SK-N-SH (cell line): ENCODE measurements at regions not wholly inside any gene's neighbourhood (a gene's known extent, or its start where the extent isn't known, plus 50 kb on each side); places are given as distances from the start of the nearest gene placed in this dataset.

Source experiments
- CTCF ChIA-PET: fragments of 300-600, 350-600 bp; formaldehyde crosslinking; extraction: SDS; loops from one replicate; lab custom pipeline; 2021; lab: Yijun Ruan, JAX
- POLR2A ChIA-PET: fragments of 350-600 bp; sonication (Branson Sonifier 250); formaldehyde crosslinking; extraction: SDS; loops from one replicate; lab custom pipeline; 2020; ENCODE audit warnings: antibody characterized with exemption, inconsistent platforms; lab: Yijun Ruan, JAX
- DNase-seq: peaks from one replicate; pipeline ENCODE4 v3.0.0; 2012
- H2AFZ ChIP-seq: fragments of 200-600 bp; sonication (generic); 2 replicates; pipeline ENCODE4 v1.8.1; 2016; ENCODE audit warnings: antibody characterized with exemption, mild to moderate bottlenecking, low read depth
- H3F3A ChIP-seq: fragments of 200-600 bp; sonication (generic); replicated peaks from 2 replicates; pipeline ENCODE3; 2016; ENCODE audit warnings: antibody characterized with exemption, mild to moderate bottlenecking; ENCODE audit not compliant: insufficient read depth
- H3K27ac ChIP-seq, 2 experiments: fragments of 200-500 bp in 1 of 2; fragments of 200-600 bp in 1 of 2; sonication (Bioruptor generic) in 1 of 2; sonication (generic), shearing (Covaris generic) in 1 of 2; 2 replicates each; pipeline versions ENCODE4 v1.5.1 to v1.6.1; 2014 to 2016; ENCODE audit warnings: low read depth in 2 of 2, inconsistent platforms in 1 of 2, low read length in 1 of 2, mild to moderate bottlenecking in 1 of 2, mixed read lengths in 1 of 2
- H3K27me3 ChIP-seq: fragments of 200-600 bp; sonication (generic), shearing (Covaris generic); 2 replicates; pipeline ENCODE4 v1.6.1; 2016; ENCODE audit warnings: mixed run types; ENCODE audit not compliant: insufficient read depth
- H3K36me3 ChIP-seq, 2 experiments: fragments of 200-500 bp in 1 of 2; fragments of 200-600 bp in 1 of 2; sonication (Bioruptor generic) in 1 of 2; sonication (generic) in 1 of 2; replicated peaks in 1 of 2; 2 replicates each; pipeline versions ENCODE3 to v1.5.1; 2014 to 2016; ENCODE audit warnings: low read length in 1 of 2, mild to moderate bottlenecking in 1 of 2; ENCODE audit not compliant: insufficient read depth in 2 of 2, control insufficient read depth in 1 of 2
- H3K4me1 ChIP-seq, 2 experiments: fragments of 200-500 bp in 1 of 2; fragments of 200-600 bp in 1 of 2; sonication (Bioruptor generic) in 1 of 2; sonication (generic), shearing (Covaris generic) in 1 of 2; 2 replicates each; pipeline versions ENCODE4 v1.5.1 to v1.6.1; 2014 to 2016; ENCODE audit warnings: low read depth in 1 of 2, low read length in 1 of 2, mixed run types in 1 of 2; ENCODE audit not compliant: insufficient read depth in 2 of 2, control insufficient read depth in 1 of 2
- H3K4me2 ChIP-seq: fragments of 200-600 bp; sonication (generic), shearing (Covaris generic); 2 replicates; pipeline ENCODE4 v1.6.1; 2017; ENCODE audit warnings: mixed run types
- H3K4me3 ChIP-seq, 2 experiments: fragments of 200-500 bp in 1 of 2; fragments of 200-600 bp in 1 of 2; sonication (Bioruptor generic) in 1 of 2; sonication (generic), shearing (Covaris generic) in 1 of 2; 2 replicates each; pipeline versions ENCODE4 v1.5.1 to v1.8.1; 2014 to 2016; ENCODE audit warnings: low read depth in 2 of 2, inconsistent platforms in 1 of 2, low read length in 1 of 2, mild to moderate bottlenecking in 1 of 2, mixed read lengths in 1 of 2, moderate library complexity in 1 of 2
- H3K79me2 ChIP-seq: fragments of 200-600 bp; sonication (generic); 2 replicates; pipeline ENCODE4 v1.8.1; 2017; ENCODE audit warnings: mild to moderate bottlenecking; ENCODE audit not compliant: insufficient read depth
- H3K9ac ChIP-seq: fragments of 200-600 bp; sonication (generic); 2 replicates; pipeline ENCODE4 v1.6.1; 2017; ENCODE audit warnings: mixed run types
- H3K9me2 ChIP-seq: fragments of 200-600 bp; sonication (generic); 2 replicates; pipeline ENCODE4 v1.6.1; 2017; ENCODE audit warnings: mixed run types
- H3K9me3 ChIP-seq: fragments of 200-600 bp; sonication (generic); 2 replicates; pipeline ENCODE4 v1.6.1; 2017; ENCODE audit warnings: mixed run types, mild to moderate bottlenecking, moderate library complexity
- H4K20me1 ChIP-seq: fragments of 200-600 bp; sonication (generic); 2 replicates; pipeline ENCODE4 v1.6.1; 2017; ENCODE audit warnings: mild to moderate bottlenecking, mixed run types; ENCODE audit not compliant: insufficient read depth
- FOXM1 ChIP-seq: IDR thresholded peaks from 2 replicates; pipeline ENCODE4 v1.4.0; 2012; ENCODE audit warnings: low read depth, mild to moderate bottlenecking
- JUND ChIP-seq: IDR thresholded peaks from 2 replicates; pipeline ENCODE4 v1.4.0; 2012
- MEF2A ChIP-seq: IDR thresholded peaks from 2 replicates; pipeline ENCODE4 v1.4.0; 2012; ENCODE audit warnings: low read depth, borderline replicate concordance
- NFIC ChIP-seq: IDR thresholded peaks from 2 replicates; pipeline ENCODE4 v1.4.0; 2012; ENCODE audit warnings: borderline replicate concordance
- RAD21 ChIP-seq: IDR thresholded peaks from 2 replicates; pipeline ENCODE4 v1.6.1; 2012; ENCODE audit warnings: mild to moderate bottlenecking, low read length
- YY1 ChIP-seq: IDR thresholded peaks from 2 replicates; pipeline ENCODE4 v1.4.0; 2012; ENCODE audit warnings: low read depth, mild to moderate bottlenecking
- WGBS: methylation state at CpG from one replicate; pipeline ENCODE4 v1.1.6; 2017; ENCODE audit warnings: low lambda C conversion rate; 5-methylcytosine and 5-hydroxymethylcytosine counted together
- TF ChIP-seq, protein P1 (sequence below): IDR thresholded peaks from 2 replicates; pipeline ENCODE4 v1.6.1; 2012; ENCODE audit warnings: mild to moderate bottlenecking, low read depth, low read length, moderate library complexity
- TF ChIP-seq, protein P2 (sequence below): fragments of 150-350 bp; IDR thresholded peaks from 2 replicates; pipeline ENCODE4 v1.6.1; 2016; ENCODE audit warnings: mild to moderate bottlenecking, low read depth, low read length

DNA sequence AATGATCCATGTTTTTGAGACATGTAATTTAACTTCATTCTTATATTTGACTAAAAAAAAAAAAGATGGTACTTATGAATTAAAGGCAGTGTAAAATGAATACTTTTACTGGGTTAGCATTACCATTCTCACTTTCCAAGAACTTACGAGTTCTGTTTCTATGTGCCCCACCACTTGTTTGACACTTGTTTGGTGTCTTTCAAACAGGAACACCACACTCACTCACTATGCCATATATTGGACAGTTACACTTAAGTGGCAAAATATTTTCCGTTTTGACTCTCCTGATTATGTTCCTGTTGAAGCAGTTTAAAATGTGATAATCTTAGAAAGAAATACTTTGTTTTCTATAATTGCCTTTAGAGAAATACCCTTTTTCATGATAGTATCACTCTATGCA, 56.6 kb upstream of the ATXN7L3B start:
- no peak for TF ChIP-seq YY1
- no peak for TF ChIP-seq FOXM1
- no peak for TF ChIP-seq RAD21
- no peak for TF ChIP-seq NFIC
- TF ChIP-seq, protein P1, sequence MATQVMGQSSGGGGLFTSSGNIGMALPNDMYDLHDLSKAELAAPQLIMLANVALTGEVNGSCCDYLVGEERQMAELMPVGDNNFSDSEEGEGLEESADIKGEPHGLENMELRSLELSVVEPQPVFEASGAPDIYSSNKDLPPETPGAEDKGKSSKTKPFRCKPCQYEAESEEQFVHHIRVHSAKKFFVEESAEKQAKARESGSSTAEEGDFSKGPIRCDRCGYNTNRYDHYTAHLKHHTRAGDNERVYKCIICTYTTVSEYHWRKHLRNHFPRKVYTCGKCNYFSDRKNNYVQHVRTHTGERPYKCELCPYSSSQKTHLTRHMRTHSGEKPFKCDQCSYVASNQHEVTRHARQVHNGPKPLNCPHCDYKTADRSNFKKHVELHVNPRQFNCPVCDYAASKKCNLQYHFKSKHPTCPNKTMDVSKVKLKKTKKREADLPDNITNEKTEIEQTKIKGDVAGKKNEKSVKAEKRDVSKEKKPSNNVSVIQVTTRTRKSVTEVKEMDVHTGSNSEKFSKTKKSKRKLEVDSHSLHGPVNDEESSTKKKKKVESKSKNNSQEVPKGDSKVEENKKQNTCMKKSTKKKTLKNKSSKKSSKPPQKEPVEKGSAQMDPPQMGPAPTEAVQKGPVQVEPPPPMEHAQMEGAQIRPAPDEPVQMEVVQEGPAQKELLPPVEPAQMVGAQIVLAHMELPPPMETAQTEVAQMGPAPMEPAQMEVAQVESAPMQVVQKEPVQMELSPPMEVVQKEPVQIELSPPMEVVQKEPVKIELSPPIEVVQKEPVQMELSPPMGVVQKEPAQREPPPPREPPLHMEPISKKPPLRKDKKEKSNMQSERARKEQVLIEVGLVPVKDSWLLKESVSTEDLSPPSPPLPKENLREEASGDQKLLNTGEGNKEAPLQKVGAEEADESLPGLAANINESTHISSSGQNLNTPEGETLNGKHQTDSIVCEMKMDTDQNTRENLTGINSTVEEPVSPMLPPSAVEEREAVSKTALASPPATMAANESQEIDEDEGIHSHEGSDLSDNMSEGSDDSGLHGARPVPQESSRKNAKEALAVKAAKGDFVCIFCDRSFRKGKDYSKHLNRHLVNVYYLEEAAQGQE, result no peak
- TF ChIP-seq, protein P2, sequence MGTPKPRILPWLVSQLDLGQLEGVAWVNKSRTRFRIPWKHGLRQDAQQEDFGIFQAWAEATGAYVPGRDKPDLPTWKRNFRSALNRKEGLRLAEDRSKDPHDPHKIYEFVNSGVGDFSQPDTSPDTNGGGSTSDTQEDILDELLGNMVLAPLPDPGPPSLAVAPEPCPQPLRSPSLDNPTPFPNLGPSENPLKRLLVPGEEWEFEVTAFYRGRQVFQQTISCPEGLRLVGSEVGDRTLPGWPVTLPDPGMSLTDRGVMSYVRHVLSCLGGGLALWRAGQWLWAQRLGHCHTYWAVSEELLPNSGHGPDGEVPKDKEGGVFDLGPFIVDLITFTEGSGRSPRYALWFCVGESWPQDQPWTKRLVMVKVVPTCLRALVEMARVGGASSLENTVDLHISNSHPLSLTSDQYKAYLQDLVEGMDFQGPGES, result no peak
- CTCF ChIA-PET, result no interaction called here
- POLR2A ChIA-PET, result no interaction called here

DNA sequence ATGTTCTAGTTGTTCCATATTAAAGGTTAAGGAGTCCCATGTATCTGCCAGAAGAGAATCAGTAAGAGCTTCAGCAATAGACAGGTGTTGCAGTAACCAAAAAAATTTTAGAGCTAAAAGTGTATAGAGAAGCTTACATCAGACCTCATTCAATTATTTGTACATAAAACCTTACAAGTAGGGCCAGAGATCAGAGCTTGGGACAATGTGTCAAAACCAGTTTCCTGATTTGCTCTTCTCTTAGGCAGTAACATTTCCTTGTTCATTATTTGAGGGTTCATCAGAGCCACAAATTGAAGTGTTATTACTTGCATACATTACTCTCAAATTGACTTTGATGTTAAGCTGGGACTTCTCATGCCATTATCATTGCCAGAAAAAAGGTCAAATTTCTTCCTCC, 55.5 kb upstream of the ATXN7L3B start:
- Histone ChIP-seq H3K9me3 (no peaks in the 10 kb centered on the region), H3K4me3 (no peak overlapping the region), H3K79me2 (no peaks in the 10 kb centered on the region), H4K20me1 (no peaks in the 10 kb centered on the region), H3K27ac (no peak overlapping the region), H3K4me2 (no peak overlapping the region), H3F3A (no peaks in the 10 kb centered on the region), H3K9ac (no peak overlapping the region), H3K4me1 (no peaks in the 10 kb centered on the region), H3K36me3 (no peaks in the 10 kb centered on the region), H3K27me3 (no peaks in the 10 kb centered on the region), H3K9me2 (no peaks in the 10 kb centered on the region), H2AFZ (no peak overlapping the region)
- CTCF ChIA-PET, result interaction anchor here (1.6 kb wide), 1 partner anchor 67 kb away, joined by 3 read pairs; no protein-coding TSS in a partner anchor
- TF ChIP-seq JUND (no peak), MEF2A (no peak)
- no peak for DNase-seq
- POLR2A ChIA-PET, result no interaction called here

More for the DNA sequence above, 56.6 kb upstream of the ATXN7L3B start:
- H2AFZ ChIP-seq, result no peak overlapping the region
- no peaks in the 10 kb centered on the region for H4K20me1 ChIP-seq
- H3K27ac ChIP-seq, result no peak overlapping the region
- 6% methylated on average over 2 of the region's 2 CpGs for WGBS
- H3K9me3 ChIP-seq, result no peaks in the 10 kb centered on the region
- H3K4me2 ChIP-seq, result no peak overlapping the region
- H3K4me3 ChIP-seq, result no peak overlapping the region
- no peaks in the 10 kb centered on the region for H3K79me2 ChIP-seq
- no peaks in the 10 kb centered on the region for H3K9me2 ChIP-seq
- H3K9ac ChIP-seq, result no peak overlapping the region
- no peaks in the 10 kb centered on the region for H3K36me3 ChIP-seq
- no peaks in the 10 kb centered on the region for H3K4me1 ChIP-seq
- H3F3A ChIP-seq, result no peaks in the 10 kb centered on the region
- DNase-seq, result no peak
- H3K27me3 ChIP-seq, result no peaks in the 10 kb centered on the region
